ENCODE measurements at regions not wholly inside any gene's neighbourhood (a gene's known extent, or its start where the extent isn't known, plus 50 kb on each side); places are given as distances from the start of the nearest gene placed in this dataset. TPM values are rescaled to one million over a fixed set of nuclear protein-coding genes. Genes with fewer than 3 reads are reported as not detected.

DNA sequence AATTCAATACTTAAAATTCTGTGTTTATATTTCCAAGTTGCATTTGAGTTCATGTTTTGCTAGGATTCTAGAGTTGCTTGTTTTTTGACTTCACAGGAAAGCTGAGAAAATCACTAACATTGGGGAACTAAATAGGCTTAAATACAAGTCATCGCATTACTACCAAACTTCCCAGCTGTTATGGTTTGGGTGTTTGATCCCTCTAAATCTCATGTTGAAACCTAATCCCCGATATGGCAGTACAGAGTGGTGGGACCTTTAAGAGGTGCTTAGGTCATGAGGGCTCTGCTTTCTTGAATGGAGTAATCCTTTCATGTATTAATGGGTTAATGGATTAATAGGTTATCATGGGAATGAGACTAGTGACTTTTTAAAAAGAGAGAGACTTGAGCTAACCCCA, 77.2 kb upstream of the ARPP21 start:
- no peak overlapping the region for H3K4me3 ChIP-seq (replicated peaks in 1 of 3)
- intact Hi-C loops (cut with DNase I) = no loop called here
- no peak for TF ChIP-seq CTCF (IDR thresholded peaks at IDR 0.05)
- no peak for TF ChIP-seq POLR2A (IDR thresholded peaks at IDR 0.05)
- WGBS, 2 donors = 86 to 88% methylated on average over 2 of the region's 2 CpGs
- no peaks in the 10 kb centered on the region for H3K36me3 ChIP-seq
- no peak overlapping the region for H3K27ac ChIP-seq
- H3K27me3 ChIP-seq = no peaks in the 10 kb centered on the region
- no peak for DNase-seq
- no peaks in the 10 kb centered on the region for H3K4me1 ChIP-seq
- no peaks in the 10 kb centered on the region for H3K9me3 ChIP-seq

GRCh38 chr3:35565048-35565447, 74.3 kb upstream of the ARPP21 start:
- Histone ChIP-seq H3K9me3 (no peaks in the 10 kb centered on the region), H3K4me3 (replicated peaks in 1 of 3) (no peak overlapping the region), H3K36me3 (no peaks in the 10 kb centered on the region), H3K27ac (no peak overlapping the region), H3K27me3 (no peaks in the 10 kb centered on the region), H3K4me1 (no peaks in the 10 kb centered on the region)
- TF ChIP-seq POLR2A (IDR thresholded peaks at IDR 0.05) (no peak), CTCF (IDR thresholded peaks at IDR 0.05) (no peak)
- intact Hi-C loops (cut with DNase I) = no loop called here
- no peak for DNase-seq

Small RNA genes lying in the stretch of these regions (small RNA-seq; reads per million reads assigned to genes)
- not detected for gene RNU6-243P
